ENCODE measurements at regions not wholly inside any gene's neighbourhood (a gene's known extent, or its start where the extent isn't known, plus 50 kb on each side); places are given as distances from the start of the nearest gene placed in this dataset.

- no peaks in the 10 kb centered on the region for H3K9me3 ChIP-seq (ENCODE audit: control insufficient read depth, low read length)
- no peaks in the 10 kb centered on the region for H3K4me1 ChIP-seq
- no peak overlapping the region for H3K27ac ChIP-seq
- no peak overlapping the region for H3K9ac ChIP-seq
- no peaks in the 10 kb centered on the region for H3K79me2 ChIP-seq
- no peak overlapping the region for H3K4me3 ChIP-seq (ENCODE audit: low read depth, low read length)
- no peak overlapping the region for H2AFZ ChIP-seq
- H3K27me3 ChIP-seq (ENCODE audit: control insufficient read depth, insufficient read depth, low read length): no peaks in the 10 kb centered on the region
- no peak for TF ChIP-seq CTCF (IDR thresholded peaks at IDR 0.05)
- H3K4me2 ChIP-seq (ENCODE audit: low read length): no peak overlapping the region
- H3K36me3 ChIP-seq (ENCODE audit: control insufficient read depth, insufficient read depth, low read length): no peaks in the 10 kb centered on the region
Observed at GRCh38 chr4:43742083-43742482, 706.5 kb downstream of the KCTD8 start.

DNA sequence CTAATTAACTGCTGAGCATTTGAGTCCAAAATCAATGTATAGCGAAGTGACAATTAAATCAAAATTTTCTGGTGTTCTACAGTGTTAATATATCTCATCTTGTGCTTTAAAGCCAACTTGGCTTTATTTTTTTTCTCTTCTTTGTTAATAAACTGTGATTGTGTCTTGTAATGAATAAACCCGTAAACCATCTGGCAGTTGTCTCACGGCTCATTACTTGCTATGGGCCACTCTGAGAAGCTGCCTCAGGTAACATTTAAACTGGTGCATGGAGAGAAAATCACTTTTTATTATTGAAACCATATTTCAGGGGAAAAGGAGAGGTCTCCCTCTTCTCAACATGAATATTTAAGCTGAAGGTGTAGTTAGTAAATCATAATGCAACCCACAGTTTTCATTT, 694.0 kb downstream of the KCTD8 start:
- Histone ChIP-seq H3K27ac (no peak overlapping the region), H3K4me1 (no peaks in the 10 kb centered on the region), H3K4me3 (ENCODE audit: low read depth, low read length) (no peak overlapping the region), H3K27me3 (ENCODE audit: control insufficient read depth, insufficient read depth, low read length) (no peaks in the 10 kb centered on the region), H3K79me2 (no peaks in the 10 kb centered on the region), H3K4me2 (ENCODE audit: low read length) (no peak overlapping the region), H3K36me3 (ENCODE audit: control insufficient read depth, insufficient read depth, low read length) (no peaks in the 10 kb centered on the region), H2AFZ (no peak overlapping the region), H3K9ac (no peak overlapping the region), H3K9me3 (ENCODE audit: control insufficient read depth, low read length) (no peaks in the 10 kb centered on the region)
- TF ChIP-seq CTCF (IDR thresholded peaks at IDR 0.05): no peak

GRCh38 chr4:43757147-43757546, 691.5 kb downstream of the KCTD8 start:
- no peaks in the 10 kb centered on the region for H3K4me1 ChIP-seq
- no peak overlapping the region for H3K4me3 ChIP-seq (ENCODE audit: low read depth, low read length)
- H2AFZ ChIP-seq: no peak overlapping the region
- no peak overlapping the region for H3K4me2 ChIP-seq (ENCODE audit: low read length)
- no peaks in the 10 kb centered on the region for H3K9me3 ChIP-seq (ENCODE audit: control insufficient read depth, low read length)
- no peaks in the 10 kb centered on the region for H3K36me3 ChIP-seq (ENCODE audit: control insufficient read depth, insufficient read depth, low read length)
- H3K9ac ChIP-seq: no peak overlapping the region
- no peaks in the 10 kb centered on the region for H3K79me2 ChIP-seq
- no peak for TF ChIP-seq CTCF (IDR thresholded peaks at IDR 0.05)
- no peak overlapping the region for H3K27ac ChIP-seq
- no peaks in the 10 kb centered on the region for H3K27me3 ChIP-seq (ENCODE audit: control insufficient read depth, insufficient read depth, low read length)

- no peaks in the 10 kb centered on the region for H3K27me3 ChIP-seq (ENCODE audit: control insufficient read depth, insufficient read depth, low read length)
- no peak overlapping the region for H3K4me3 ChIP-seq (ENCODE audit: low read depth, low read length)
Observed at GRCh38 chr4:43758836-43759235, 689.8 kb downstream of the KCTD8 start.

More at GRCh38 chr4:43758836-43759235, 689.8 kb downstream of the KCTD8 start:
- no peaks in the 10 kb centered on the region for H3K4me1 ChIP-seq
- no peak overlapping the region for H2AFZ ChIP-seq
- H3K9me3 ChIP-seq (ENCODE audit: control insufficient read depth, low read length): no peaks in the 10 kb centered on the region
- H3K27ac ChIP-seq: no peak overlapping the region
- TF ChIP-seq CTCF (IDR thresholded peaks at IDR 0.05): no peak
- no peaks in the 10 kb centered on the region for H3K79me2 ChIP-seq
- no peaks in the 10 kb centered on the region for H3K36me3 ChIP-seq (ENCODE audit: control insufficient read depth, insufficient read depth, low read length)
- H3K9ac ChIP-seq: no peak overlapping the region
- no peak overlapping the region for H3K4me2 ChIP-seq (ENCODE audit: low read length)

All from parathyroid adenoma (tissue), 2 donors.